ENCODE measurements at regions not wholly inside any gene's neighbourhood (a gene's known extent, or its start where the extent isn't known, plus 50 kb on each side); places are given as distances from the start of the nearest gene placed in this dataset.
A peak's percentile ranks its signal among the peaks of the same experiment; 100 is the strongest.

GRCh38 chr6:100118301-100118700, 124.3 kb upstream of the MCHR2 start:
- Histone ChIP-seq H3K27me3 (ENCODE audit: low read length) (no peaks in the 10 kb centered on the region), H4K20me1 (ENCODE audit: low read depth, low read length) (no peaks in the 10 kb centered on the region), H3K9ac (ENCODE audit: low read length) (no peak overlapping the region), H3K4me2 (ENCODE audit: low read depth, low read length, poor library complexity, severe bottlenecking) (no peak overlapping the region), H3K4me3 (ENCODE audit: insufficient read depth, low read length, poor library complexity, severe bottlenecking) (no peak overlapping the region), H3F3A (ENCODE audit: insufficient read depth) (no peaks in the 10 kb centered on the region), H3K9me3 (ENCODE audit: insufficient read depth, low read length) (no peaks in the 10 kb centered on the region), H2AFZ (ENCODE audit: low read depth, low read length, severe bottlenecking) (no peak overlapping the region), H3K9me2 (replicated peaks; ENCODE audit: insufficient read depth, low read length) (no peaks in the 10 kb centered on the region), H3K36me3 (ENCODE audit: low read length) (no peaks in the 10 kb centered on the region), H3K27ac (ENCODE audit: low read depth, low read length) (no peak overlapping the region), H3K79me2 (ENCODE audit: insufficient read depth, low read length) (no peaks in the 10 kb centered on the region)
- TF ChIP-seq EZH2phosphoT487 (conservative IDR thresholded peaks at IDR 0.05; ENCODE audit: low read length) (no peak), CTCF (IDR thresholded peaks at IDR 0.05; ENCODE audit: insufficient read depth, low read length, poor library complexity, severe bottlenecking) (no peak)

GRCh38 chr6:100117680-100118079, 123.7 kb upstream of the MCHR2 start:
- H3K27me3 ChIP-seq (ENCODE audit: low read length): no peaks in the 10 kb centered on the region
- no peaks in the 10 kb centered on the region for H3K36me3 ChIP-seq (ENCODE audit: low read length)
- H3K9me3 ChIP-seq (ENCODE audit: insufficient read depth, low read length): no peaks in the 10 kb centered on the region
- no peak overlapping the region for H3K27ac ChIP-seq (ENCODE audit: low read depth, low read length)
- no peak for TF ChIP-seq CTCF (IDR thresholded peaks at IDR 0.05; ENCODE audit: insufficient read depth, low read length, poor library complexity, severe bottlenecking)
- TF ChIP-seq EZH2phosphoT487 (conservative IDR thresholded peaks at IDR 0.05; ENCODE audit: low read length): no peak
- H3F3A ChIP-seq (ENCODE audit: insufficient read depth): no peaks in the 10 kb centered on the region
- no peak overlapping the region for H3K4me2 ChIP-seq (ENCODE audit: low read depth, low read length, poor library complexity, severe bottlenecking)
- H3K79me2 ChIP-seq (ENCODE audit: insufficient read depth, low read length): no peaks in the 10 kb centered on the region
- no peaks in the 10 kb centered on the region for H4K20me1 ChIP-seq (ENCODE audit: low read depth, low read length)
- no peak overlapping the region for H2AFZ ChIP-seq (ENCODE audit: low read depth, low read length, severe bottlenecking)
- H3K9ac ChIP-seq (ENCODE audit: low read length): no peak overlapping the region
- no peak overlapping the region for H3K4me3 ChIP-seq (ENCODE audit: insufficient read depth, low read length, poor library complexity, severe bottlenecking)
- H3K9me2 ChIP-seq (replicated peaks; ENCODE audit: insufficient read depth, low read length): no peaks in the 10 kb centered on the region

GRCh38 chr6:100116411-100117194, 122.6 kb upstream of the MCHR2 start:
- no peaks in the 10 kb centered on the region for H3K27me3 ChIP-seq (ENCODE audit: low read length)
- no peak overlapping the region for H3K27ac ChIP-seq (ENCODE audit: low read depth, low read length)
- no peaks in the 10 kb centered on the region for H3K9me3 ChIP-seq (ENCODE audit: insufficient read depth, low read length)
- H3K4me3 ChIP-seq (ENCODE audit: insufficient read depth, low read length, poor library complexity, severe bottlenecking): no peak overlapping the region
- H3K4me2 ChIP-seq (ENCODE audit: low read depth, low read length, poor library complexity, severe bottlenecking): no peak overlapping the region
- H3K9me2 ChIP-seq (replicated peaks; ENCODE audit: insufficient read depth, low read length): no peaks in the 10 kb centered on the region
- no peak overlapping the region for H3K9ac ChIP-seq (ENCODE audit: low read length)
- TF ChIP-seq CTCF (IDR thresholded peaks at IDR 0.05; ENCODE audit: insufficient read depth, low read length, poor library complexity, severe bottlenecking): peak; percentile 44
- no peak for TF ChIP-seq EZH2phosphoT487 (conservative IDR thresholded peaks at IDR 0.05; ENCODE audit: low read length)
- no peaks in the 10 kb centered on the region for H4K20me1 ChIP-seq (ENCODE audit: low read depth, low read length)
- no peaks in the 10 kb centered on the region for H3F3A ChIP-seq (ENCODE audit: insufficient read depth)
- H3K36me3 ChIP-seq (ENCODE audit: low read length): no peaks in the 10 kb centered on the region
- H2AFZ ChIP-seq (ENCODE audit: low read depth, low read length, severe bottlenecking): no peak overlapping the region
- no peaks in the 10 kb centered on the region for H3K79me2 ChIP-seq (ENCODE audit: insufficient read depth, low read length)
